DND-41 (cell line): ENCODE measurements at regions not wholly inside any gene's neighbourhood (a gene's known extent, or its start where the extent isn't known, plus 50 kb on each side); places are given as distances from the start of the nearest gene placed in this dataset.

Experiments
- ATAC-seq: fragments of 200-7000 bp; cut with Tn5 transposase; 3 replicates; pipeline ENCODE4 v1.9.1; 2021; ENCODE audit warnings: low read depth; ENCODE audit not compliant: insufficient read depth
- DNase-seq: peaks from one replicate; pipeline ENCODE4 v3.0.0-alpha.2; 2020
- H2AFZ ChIP-seq: 2 replicates; pipeline ENCODE4 v1.6.0; 2012; ENCODE audit warnings: low read depth, low read length
- H3K27ac ChIP-seq: 2 replicates; pipeline ENCODE4 v1.5.1; 2012; ENCODE audit warnings: low read length, inconsistent platforms
- H3K27me3 ChIP-seq: fragments of 200-600 bp; sonication (generic); 2 replicates; pipeline ENCODE4 v1.6.0; 2012; ENCODE audit warnings: low read length, mild to moderate bottlenecking, inconsistent platforms; ENCODE audit not compliant: insufficient read depth, poor library complexity
- H3K36me3 ChIP-seq: 2 replicates; pipeline ENCODE4 v1.5.1; 2012; ENCODE audit warnings: low read length, inconsistent platforms; ENCODE audit not compliant: insufficient read depth
- H3K4me1 ChIP-seq: 2 replicates; pipeline ENCODE4 v1.5.1; 2012; ENCODE audit warnings: mild to moderate bottlenecking, low read length; ENCODE audit not compliant: insufficient read depth
- H3K4me2 ChIP-seq: 2 replicates; pipeline ENCODE4 v1.6.0; 2012; ENCODE audit warnings: mild to moderate bottlenecking, moderate library complexity, low read length, inconsistent platforms; ENCODE audit not compliant: insufficient read depth
- H3K4me3 ChIP-seq, 2 experiments: fragments of 200-600 bp in 1 of 2; shearing (Covaris generic) in 1 of 2; 2 replicates each; pipeline ENCODE4 v1.5.1; 2012 to 2016; ENCODE audit warnings: inconsistent platforms in 2 of 2, low read length in 2 of 2, mild to moderate bottlenecking in 2 of 2, low read depth in 1 of 2, moderate library complexity in 1 of 2
- H3K79me2 ChIP-seq: 2 replicates; pipeline ENCODE4 v1.6.0; 2012; ENCODE audit warnings: low read length, inconsistent platforms; ENCODE audit not compliant: insufficient read depth
- H3K9ac ChIP-seq: 2 replicates; pipeline ENCODE4 v1.6.0; 2012; ENCODE audit warnings: low read depth, mild to moderate bottlenecking, inconsistent platforms, low read length, moderate library complexity
- H3K9me3 ChIP-seq: 2 replicates; pipeline ENCODE4 v1.5.1; 2012; ENCODE audit warnings: low read length, moderate library complexity, mild to moderate bottlenecking, inconsistent platforms; ENCODE audit not compliant: insufficient read depth, severe bottlenecking
- H4K20me1 ChIP-seq: 2 replicates; pipeline ENCODE4 v1.6.0; 2012; ENCODE audit warnings: low read length; ENCODE audit not compliant: insufficient read depth
- CTCF ChIP-seq: IDR thresholded peaks from 2 replicates; pipeline ENCODE4 v1.5.1; 2012; ENCODE audit warnings: borderline replicate concordance, low read length, moderate library complexity, mild to moderate bottlenecking; ENCODE audit not compliant: poor library complexity, severe bottlenecking; ENCODE audit errors: extremely low read depth
- EZH2 ChIP-seq: IDR thresholded peaks from 3 replicates; pipeline ENCODE4 v1.6.1; 2012; ENCODE audit warnings: borderline replicate concordance, low read depth, mild to moderate bottlenecking, moderate library complexity, low read length, inconsistent platforms; ENCODE audit not compliant: severe bottlenecking

- H3K9me3 ChIP-seq, result no peaks in the 10 kb centered on the region
- no peaks in the 10 kb centered on the region for H3K4me1 ChIP-seq
- H3K27me3 ChIP-seq, result no peaks in the 10 kb centered on the region
- no peak overlapping the region for H3K4me2 ChIP-seq
- no peaks in the 10 kb centered on the region for H3K79me2 ChIP-seq
- H3K9ac ChIP-seq, result no peak overlapping the region
- H3K27ac ChIP-seq, result no peak overlapping the region
- no peaks in the 10 kb centered on the region for H3K36me3 ChIP-seq
- ATAC-seq (no peak), DNase-seq (no peak)
- TF ChIP-seq EZH2 (no peak), CTCF (no peak)
- no peak overlapping the region for H2AFZ ChIP-seq
- no peak overlapping the region for H3K4me3 ChIP-seq
- no peaks in the 10 kb centered on the region for H4K20me1 ChIP-seq
Measured at GRCh38 chrX:94454606-94455005, 780.6 kb downstream of the FAM133A start.

GRCh38 chrX:94455782-94456181 is 781.8 kb downstream of the FAM133A start:
- H3K9ac ChIP-seq, result no peak overlapping the region
- H3K4me2 ChIP-seq, result no peak overlapping the region

GRCh38 chrX:94492541-94492940 is 818.5 kb downstream of the FAM133A start:
- H3K9me3 ChIP-seq, result no peaks in the 10 kb centered on the region
- no peaks in the 10 kb centered on the region for H4K20me1 ChIP-seq
- DNase-seq (no peak), ATAC-seq (no peak)
- TF ChIP-seq CTCF (no peak), EZH2 (no peak)
- no peaks in the 10 kb centered on the region for H3K36me3 ChIP-seq
- no peak overlapping the region for H2AFZ ChIP-seq
- H3K4me1 ChIP-seq, result no peaks in the 10 kb centered on the region
- H3K9ac ChIP-seq, result no peak overlapping the region
- H3K4me3 ChIP-seq, result no peak overlapping the region
- H3K4me2 ChIP-seq, result no peak overlapping the region
- H3K79me2 ChIP-seq, result no peaks in the 10 kb centered on the region
- no peak overlapping the region for H3K27ac ChIP-seq
- no peaks in the 10 kb centered on the region for H3K27me3 ChIP-seq

More at GRCh38 chrX:94455782-94456181, 781.8 kb downstream of the FAM133A start:
- H3K27me3 ChIP-seq, result no peaks in the 10 kb centered on the region
- no peak overlapping the region for H2AFZ ChIP-seq
- no peak overlapping the region for H3K27ac ChIP-seq
- no peaks in the 10 kb centered on the region for H3K79me2 ChIP-seq
- no peak for DNase-seq
- no peak for TF ChIP-seq CTCF
- no peak for TF ChIP-seq EZH2
- H4K20me1 ChIP-seq, result no peaks in the 10 kb centered on the region
- H3K4me1 ChIP-seq, result no peaks in the 10 kb centered on the region
- no peaks in the 10 kb centered on the region for H3K36me3 ChIP-seq
- H3K4me3 ChIP-seq, result no peak overlapping the region
- no peak for ATAC-seq
- no peaks in the 10 kb centered on the region for H3K9me3 ChIP-seq

- H3K27me3 ChIP-seq, result no peaks in the 10 kb centered on the region
- ATAC-seq, result no peak
Measured at GRCh38 chrX:94493405-94493804, 819.4 kb downstream of the FAM133A start.

More at GRCh38 chrX:94493405-94493804, 819.4 kb downstream of the FAM133A start:
- Histone ChIP-seq H2AFZ (no peak overlapping the region), H3K79me2 (no peaks in the 10 kb centered on the region), H3K36me3 (no peaks in the 10 kb centered on the region), H3K4me1 (no peaks in the 10 kb centered on the region), H3K9ac (no peak overlapping the region), H4K20me1 (no peaks in the 10 kb centered on the region), H3K27ac (no peak overlapping the region), H3K9me3 (no peaks in the 10 kb centered on the region), H3K4me2 (no peak overlapping the region), H3K4me3 (no peak overlapping the region)
- no peak for TF ChIP-seq CTCF
- TF ChIP-seq EZH2, result no peak
- no peak for DNase-seq
